Stimulated activated CD8-positive, alpha-beta memory T cell treated with anti-CD3 and anti-CD28 coated beads, Interleukin-12 subunit alpha, Interleukin-12 subunit beta, amount 100 ng/mL, for 1 hour (primary cell): ENCODE measurements at regions not wholly inside any gene's neighbourhood (a gene's known extent, or its start where the extent isn't known, plus 50 kb on each side); places are given as distances from the start of the nearest gene placed in this dataset.

Experiments
- DNase-seq: peaks from one replicate; pipeline ENCODE4 v3.0.0-alpha.2; 2020; ENCODE audit warnings: low read depth

- no peak for DNase-seq
Observed at GRCh38 chr20:16946097-16946496, 197.9 kb downstream of the OTOR start.

- DNase-seq: no peak
Observed at GRCh38 chr20:16947479-16947878, 199.3 kb downstream of the OTOR start.

DNA sequence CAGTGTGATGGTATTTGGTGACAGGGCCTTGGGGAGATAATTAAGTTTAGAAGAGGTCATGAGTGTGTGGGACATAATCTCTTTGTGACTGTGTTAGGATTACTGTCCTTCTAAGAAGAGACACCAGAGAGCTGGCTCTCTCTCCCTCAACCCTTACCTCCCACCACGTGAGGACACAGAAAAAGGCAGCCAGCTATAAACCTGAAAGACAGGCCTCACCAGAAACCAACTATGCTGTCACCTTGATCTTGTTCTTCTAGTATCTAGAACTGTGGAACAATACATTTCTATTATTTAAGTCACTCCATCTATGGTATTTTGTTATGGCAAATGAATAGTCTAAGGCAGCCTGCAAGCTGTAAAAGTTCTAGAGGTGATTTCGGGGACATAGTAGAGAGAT is 203.7 kb downstream of the OTOR start:
- DNase-seq: no peak

GRCh38 chr20:16952965-16953364 is 204.8 kb downstream of the OTOR start:
- no peak for DNase-seq

DNA sequence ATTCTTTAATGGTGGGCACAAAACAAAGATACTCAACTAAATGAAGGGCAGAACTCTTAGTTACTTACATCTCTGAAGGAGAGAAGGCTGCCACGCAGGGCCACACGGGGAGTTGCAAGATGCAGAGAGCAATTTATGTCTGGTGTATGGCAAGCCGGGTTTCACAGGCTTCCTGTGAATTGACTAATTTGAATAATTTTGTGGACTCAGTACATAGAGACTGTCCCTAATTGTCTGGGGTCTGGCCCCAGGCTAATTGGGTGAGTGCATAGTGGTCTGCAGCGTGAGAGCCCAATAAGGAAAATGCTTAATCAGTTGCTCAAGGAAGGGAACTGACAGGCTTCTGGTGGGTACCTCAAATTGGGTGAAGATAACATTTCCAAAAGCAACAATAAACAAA is 205.7 kb downstream of the OTOR start:
- DNase-seq: no peak

- DNase-seq: no peak
Observed at GRCh38 chr20:16955462-16955861, 207.3 kb downstream of the OTOR start.

DNA sequence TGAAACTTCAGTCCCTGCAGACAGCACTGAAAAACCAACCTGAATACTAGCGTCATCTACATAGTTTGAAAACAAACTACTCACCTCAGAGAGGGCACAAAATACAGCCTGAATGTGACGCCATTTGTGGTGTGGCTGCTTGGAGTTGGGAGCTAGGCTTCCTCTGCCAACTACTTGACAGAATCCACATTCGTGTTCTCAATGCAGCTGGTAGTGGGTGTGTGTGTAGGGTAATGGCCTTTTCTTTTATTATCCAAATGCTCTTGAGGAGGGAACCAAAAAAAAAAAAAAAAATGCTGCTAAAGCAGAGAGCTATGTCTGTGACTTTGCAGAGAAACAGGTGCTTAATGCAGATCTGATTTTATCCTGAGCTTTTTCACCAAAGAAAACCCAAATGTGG is 207.8 kb downstream of the OTOR start:
- no peak for DNase-seq

DNA sequence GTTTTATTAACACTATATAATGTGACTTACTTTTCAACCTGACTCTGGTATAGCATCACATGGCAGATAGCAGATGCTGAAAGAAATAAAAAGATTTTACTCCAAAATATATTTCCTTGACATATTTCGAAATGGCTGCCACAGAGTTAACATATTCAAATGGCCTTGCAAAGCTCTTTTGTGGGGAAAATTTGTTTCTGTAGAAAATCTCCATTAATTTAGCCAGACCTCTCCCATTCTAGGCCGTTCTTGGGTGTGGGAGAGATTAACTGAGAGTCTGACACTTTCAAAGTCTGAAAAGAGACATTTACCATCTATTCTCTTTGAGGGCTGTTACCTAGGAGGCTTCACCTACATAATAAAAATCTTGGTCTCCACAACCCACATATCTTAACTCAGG is 217.2 kb downstream of the OTOR start:
- DNase-seq: no peak

GRCh38 chr20:16966276-16966880 is 218.2 kb downstream of the OTOR start:
- no peak for DNase-seq

- no peak for DNase-seq
Observed at GRCh38 chr20:16968099-16968498, 219.9 kb downstream of the OTOR start.

DNA sequence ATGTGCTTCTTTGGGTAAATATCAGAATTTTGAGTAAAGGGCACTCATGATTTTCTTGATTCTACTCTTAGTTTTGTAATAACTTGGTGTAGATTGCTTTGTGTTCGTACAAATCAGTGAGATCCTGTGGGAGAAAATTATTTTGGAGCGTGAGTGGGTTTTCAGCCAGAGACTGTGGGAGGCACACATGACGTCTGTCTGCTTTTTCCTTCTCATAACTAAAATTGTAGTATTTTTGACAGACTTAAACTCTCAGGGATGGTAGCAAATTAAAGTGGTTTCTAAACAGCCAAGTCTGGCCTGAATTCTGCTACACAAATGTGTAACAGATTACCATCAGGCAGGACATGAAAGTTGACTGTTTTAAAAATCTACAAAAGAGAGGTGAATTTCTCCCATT is 222.6 kb downstream of the OTOR start:
- DNase-seq: no peak

DNA sequence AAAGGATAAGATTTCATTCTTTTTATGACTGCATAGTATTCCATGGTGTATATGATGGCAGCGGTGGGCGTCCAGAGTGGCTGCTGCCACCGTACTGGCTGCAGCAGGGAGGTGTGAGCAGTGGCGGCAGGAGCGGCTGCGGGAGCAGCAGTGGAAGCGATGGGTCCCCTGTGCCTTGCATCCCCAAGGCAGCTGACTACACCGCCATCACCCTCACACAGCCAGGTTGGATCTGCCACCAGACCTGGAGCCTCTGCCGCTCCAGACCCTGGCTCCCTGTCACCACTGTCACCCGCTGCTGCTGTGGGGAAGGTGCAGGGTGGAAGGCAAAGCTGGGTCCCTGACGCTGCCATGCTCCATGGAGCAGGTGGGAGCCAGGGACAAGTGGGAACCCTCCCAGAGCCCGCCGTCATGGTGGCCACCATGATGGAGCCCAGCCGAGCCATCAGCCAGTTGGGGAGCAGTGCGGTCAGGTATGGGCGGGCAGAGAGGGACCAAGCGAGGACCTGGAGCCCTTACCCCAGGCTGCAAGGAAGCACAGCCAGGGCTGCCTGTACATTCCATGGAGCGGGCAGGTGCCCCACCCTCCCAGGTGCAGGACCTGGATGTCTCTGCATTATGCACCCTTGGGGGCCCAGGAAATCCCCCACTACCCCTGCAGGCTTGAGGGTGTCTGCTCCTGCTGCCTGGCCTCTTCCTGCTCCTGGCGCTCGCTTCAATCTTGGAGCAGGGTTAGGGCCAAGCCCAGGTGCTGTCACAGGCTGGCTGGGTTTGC is 226.1 kb downstream of the OTOR start:
- no peak for DNase-seq

DNA sequence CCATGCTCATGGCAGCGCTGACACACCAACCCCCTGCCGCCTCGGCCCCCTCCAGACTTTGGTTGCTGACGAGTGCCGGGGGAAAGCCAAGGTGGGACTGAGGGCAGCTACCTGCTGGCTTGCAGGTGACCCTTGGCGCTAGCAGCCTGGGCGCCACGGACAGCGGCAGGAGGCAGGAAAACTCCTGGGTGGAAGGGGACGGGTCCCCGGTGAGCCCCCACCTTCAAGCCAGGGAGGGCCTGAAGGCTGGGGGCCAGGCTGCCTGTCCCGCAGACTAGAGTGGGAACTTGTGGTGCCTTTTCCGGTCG is 226.7 kb downstream of the OTOR start:
- no peak for DNase-seq

- no peak for DNase-seq
Observed at GRCh38 chr20:16975682-16976081, 227.5 kb downstream of the OTOR start.

DNA sequence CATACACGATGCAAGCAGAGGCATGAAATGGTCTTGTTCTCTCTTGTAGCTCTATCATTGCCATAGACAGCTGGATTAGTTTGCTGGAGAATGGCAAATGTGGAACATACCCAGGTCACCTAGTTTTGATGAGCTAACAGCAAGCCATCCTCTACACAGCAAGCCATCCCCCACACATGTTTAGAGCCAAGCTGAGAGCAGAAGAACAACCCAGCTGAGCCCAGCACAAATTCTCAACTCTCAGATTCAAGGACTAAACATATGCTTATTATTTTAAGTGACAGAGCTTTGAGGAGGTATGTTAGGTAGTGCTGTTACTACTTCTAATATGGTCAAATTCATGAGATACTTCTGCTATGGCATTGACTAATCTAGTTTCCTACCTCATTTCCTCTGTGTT is 230.3 kb downstream of the OTOR start:
- no peak for DNase-seq

DNA sequence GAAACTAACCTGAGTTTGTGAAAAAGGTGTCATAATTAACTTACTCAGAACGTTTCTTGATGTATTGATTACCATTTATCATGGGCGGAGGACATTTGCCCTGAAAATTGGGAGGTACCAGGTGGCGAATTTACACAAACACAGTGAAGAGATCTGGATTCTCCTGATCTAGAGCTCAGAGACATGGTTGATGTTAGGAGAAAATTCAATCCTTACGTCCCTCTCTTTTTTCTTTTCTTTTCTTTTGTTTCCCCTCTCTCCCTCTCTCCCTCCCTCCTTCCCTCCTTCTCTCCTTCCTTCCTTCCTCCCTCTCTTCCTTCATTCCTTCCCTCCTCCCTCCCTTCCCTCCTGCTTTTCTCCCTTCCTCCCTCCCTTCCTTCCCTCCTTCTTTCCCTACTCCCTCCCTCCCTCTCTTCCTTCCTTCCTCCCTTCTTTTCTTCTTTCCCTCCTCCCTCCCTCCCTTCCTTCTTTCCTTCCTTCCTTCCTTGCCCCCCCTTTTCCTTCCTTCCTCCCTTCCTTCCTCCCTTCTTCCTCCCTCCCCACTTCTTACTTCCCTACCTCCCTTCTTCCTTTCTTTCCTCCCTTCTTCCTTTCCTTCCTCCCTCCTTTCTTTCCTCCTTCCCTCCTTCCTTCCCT is 234.1 kb downstream of the OTOR start:
- no peak for DNase-seq

DNA sequence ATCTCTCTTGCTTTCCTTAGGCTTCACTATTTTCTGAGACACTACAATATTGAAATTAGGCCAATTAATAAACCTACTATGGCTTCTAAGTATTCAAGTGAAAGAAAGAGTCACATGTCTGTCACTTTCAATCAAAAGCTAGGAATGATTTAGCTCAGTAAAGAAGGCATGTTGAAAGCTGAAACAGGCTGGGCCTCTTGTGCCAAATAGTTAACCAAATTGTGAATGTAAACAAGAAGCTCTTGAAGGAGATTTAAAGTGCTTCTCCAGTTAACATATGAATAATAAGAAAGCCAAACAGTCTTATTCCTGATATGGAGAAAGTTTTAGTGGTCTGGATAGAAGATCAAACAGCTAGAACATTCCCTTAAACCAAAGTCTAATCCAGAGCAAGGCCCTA is 236.3 kb downstream of the OTOR start:
- DNase-seq: no peak

GRCh38 chr20:17003170-17003870 is 223.5 kb upstream of the PCSK2 start:
- no peak for DNase-seq

DNA sequence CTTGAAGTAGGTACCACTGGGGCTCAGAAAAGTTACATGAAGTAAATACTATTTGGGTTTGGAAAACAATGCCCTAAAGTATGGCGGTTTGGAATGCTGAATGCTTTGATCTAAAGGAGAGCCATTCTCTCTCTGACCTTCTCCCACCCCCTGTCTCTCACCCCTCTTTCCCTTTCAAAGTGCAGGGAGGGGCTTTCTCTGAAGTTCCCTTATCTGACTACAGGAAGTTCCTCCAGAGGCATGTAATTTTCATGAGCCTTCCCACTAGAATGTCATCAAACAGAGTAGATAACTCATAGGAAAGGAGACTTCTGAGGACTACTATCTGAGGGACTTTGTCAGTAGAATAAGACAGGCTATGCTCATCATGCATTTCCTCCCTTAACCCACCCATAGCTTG is 216.7 kb upstream of the PCSK2 start:
- DNase-seq: no peak

GRCh38 chr20:17012546-17013226 is 214.2 kb upstream of the PCSK2 start:
- no peak for DNase-seq

- no peak for DNase-seq
Observed at GRCh38 chr20:17014217-17014616, 212.6 kb upstream of the PCSK2 start.

- no peak for DNase-seq
Observed at GRCh38 chr20:17014756-17015366, 212.0 kb upstream of the PCSK2 start.
